GM06990 (cell line): ENCODE measurements at regions not wholly inside any gene's neighbourhood (a gene's known extent, or its start where the extent isn't known, plus 50 kb on each side); places are given as distances from the start of the nearest gene placed in this dataset.

Source experiments
- DNase-seq: peaks from one replicate; pipeline ENCODE4 v3.0.0-alpha.2; 2011; ENCODE audit not compliant: insufficient read length; ENCODE audit errors: extremely low read depth
- H3K27me3 ChIP-seq: replicated peaks from 2 replicates; pipeline ENCODE4 v1.6.0; 2011; ENCODE audit warnings: low read length; ENCODE audit not compliant: control insufficient read depth, insufficient read depth
- H3K36me3 ChIP-seq: 2 replicates; pipeline ENCODE4 v1.5.1; 2011; ENCODE audit warnings: low read length; ENCODE audit not compliant: control insufficient read depth, insufficient read depth
- H3K4me3 ChIP-seq: replicated peaks from 2 replicates; pipeline ENCODE4 v1.5.1; 2011; ENCODE audit warnings: low read depth, mild to moderate bottlenecking, control low read depth, low read length
- TF ChIP-seq, protein P1 (sequence below): IDR thresholded peaks from 2 replicates; pipeline ENCODE4 v1.5.1; 2011; ENCODE audit warnings: low read length, control low read depth, mild to moderate bottlenecking, inconsistent platforms; ENCODE audit not compliant: insufficient read depth, poor library complexity, severe bottlenecking

DNA sequence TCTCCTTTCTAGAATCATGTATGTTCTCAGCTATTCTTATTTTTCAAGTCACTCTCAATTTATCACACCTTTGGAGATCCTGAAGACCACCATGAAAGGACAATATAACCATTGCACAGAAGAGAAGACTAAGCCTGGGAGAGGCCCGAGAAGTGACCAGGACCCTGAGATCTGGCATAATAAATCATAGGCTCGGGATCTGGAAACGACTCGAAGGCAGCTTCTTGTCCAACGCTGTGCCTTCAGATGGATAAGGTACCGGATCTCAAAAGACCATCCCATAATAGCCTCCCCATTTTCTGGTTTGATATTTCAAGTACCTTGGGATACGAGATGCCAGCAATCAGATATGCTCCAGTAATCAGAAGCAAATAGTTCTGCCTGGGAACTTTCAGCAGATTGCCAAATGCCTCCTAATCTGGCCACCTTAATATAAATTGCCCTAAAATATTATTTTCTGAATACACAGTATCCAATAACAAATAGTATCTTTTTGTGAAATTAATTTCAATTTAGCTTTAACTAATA lies 179.2 kb upstream of the ZMIZ1 start:
- H3K27me3 ChIP-seq, result no peaks in the 10 kb centered on the region; the same call in none of the 2 replicates

DNA sequence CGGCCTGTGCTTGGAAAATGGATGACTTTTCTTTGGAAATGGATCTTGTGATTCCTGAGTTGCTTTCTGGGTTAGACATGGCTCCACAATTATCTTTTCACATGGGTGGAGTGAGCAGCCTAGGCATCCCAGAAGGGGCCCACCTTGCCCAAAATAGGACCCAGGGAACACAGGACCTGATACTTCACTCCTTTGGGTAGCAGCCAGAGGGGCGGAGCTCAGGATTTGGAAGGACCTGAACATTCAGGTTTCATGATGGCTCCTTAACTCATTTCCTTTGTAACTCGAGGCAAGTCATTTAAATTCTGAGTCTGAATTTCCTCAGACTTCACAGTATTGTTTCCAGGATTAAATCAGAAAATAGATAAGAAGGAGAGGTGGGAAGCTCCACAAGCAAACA lies 178.3 kb upstream of the ZMIZ1 start:
- H3K4me3 ChIP-seq, result no peak overlapping the region
- H3K36me3 ChIP-seq, result no peaks in the 10 kb centered on the region
- DNase-seq, result no peak
- TF ChIP-seq, protein P1, sequence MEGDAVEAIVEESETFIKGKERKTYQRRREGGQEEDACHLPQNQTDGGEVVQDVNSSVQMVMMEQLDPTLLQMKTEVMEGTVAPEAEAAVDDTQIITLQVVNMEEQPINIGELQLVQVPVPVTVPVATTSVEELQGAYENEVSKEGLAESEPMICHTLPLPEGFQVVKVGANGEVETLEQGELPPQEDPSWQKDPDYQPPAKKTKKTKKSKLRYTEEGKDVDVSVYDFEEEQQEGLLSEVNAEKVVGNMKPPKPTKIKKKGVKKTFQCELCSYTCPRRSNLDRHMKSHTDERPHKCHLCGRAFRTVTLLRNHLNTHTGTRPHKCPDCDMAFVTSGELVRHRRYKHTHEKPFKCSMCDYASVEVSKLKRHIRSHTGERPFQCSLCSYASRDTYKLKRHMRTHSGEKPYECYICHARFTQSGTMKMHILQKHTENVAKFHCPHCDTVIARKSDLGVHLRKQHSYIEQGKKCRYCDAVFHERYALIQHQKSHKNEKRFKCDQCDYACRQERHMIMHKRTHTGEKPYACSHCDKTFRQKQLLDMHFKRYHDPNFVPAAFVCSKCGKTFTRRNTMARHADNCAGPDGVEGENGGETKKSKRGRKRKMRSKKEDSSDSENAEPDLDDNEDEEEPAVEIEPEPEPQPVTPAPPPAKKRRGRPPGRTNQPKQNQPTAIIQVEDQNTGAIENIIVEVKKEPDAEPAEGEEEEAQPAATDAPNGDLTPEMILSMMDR, result no peak
- H3K27me3 ChIP-seq, result no peaks in the 10 kb centered on the region; the same call in none of the 2 replicates

More for the DNA sequence above, 179.2 kb upstream of the ZMIZ1 start:
- DNase-seq, result no peak
- Histone ChIP-seq H3K36me3 (no peaks in the 10 kb centered on the region), H3K4me3 (no peak overlapping the region)
- TF ChIP-seq, protein P1, result no peak

DNA sequence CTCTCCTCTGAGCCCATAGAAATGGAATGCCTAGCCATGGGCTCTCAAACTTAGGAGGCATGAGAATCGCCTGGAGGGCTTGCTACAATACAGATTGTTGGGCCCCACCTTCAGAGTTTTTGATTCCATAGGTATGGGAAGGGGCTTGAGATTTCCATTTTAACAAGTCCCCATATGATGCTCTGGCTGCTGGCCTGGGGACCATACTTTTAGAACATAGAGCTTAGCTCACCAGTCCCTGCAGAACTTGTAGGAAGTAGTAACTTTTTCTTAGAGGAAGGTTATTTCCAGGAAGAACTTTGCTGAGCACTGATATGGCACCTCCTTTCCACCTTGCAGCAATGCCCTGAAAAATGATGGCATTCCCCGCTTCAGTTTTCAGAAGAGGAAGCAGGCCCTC lies 177.0 kb upstream of the ZMIZ1 start:
- Histone ChIP-seq H3K27me3 (no peaks in the 10 kb centered on the region; the same call in none of the 2 replicates), H3K36me3 (no peaks in the 10 kb centered on the region)
- TF ChIP-seq, protein P1, result no peak

DNA sequence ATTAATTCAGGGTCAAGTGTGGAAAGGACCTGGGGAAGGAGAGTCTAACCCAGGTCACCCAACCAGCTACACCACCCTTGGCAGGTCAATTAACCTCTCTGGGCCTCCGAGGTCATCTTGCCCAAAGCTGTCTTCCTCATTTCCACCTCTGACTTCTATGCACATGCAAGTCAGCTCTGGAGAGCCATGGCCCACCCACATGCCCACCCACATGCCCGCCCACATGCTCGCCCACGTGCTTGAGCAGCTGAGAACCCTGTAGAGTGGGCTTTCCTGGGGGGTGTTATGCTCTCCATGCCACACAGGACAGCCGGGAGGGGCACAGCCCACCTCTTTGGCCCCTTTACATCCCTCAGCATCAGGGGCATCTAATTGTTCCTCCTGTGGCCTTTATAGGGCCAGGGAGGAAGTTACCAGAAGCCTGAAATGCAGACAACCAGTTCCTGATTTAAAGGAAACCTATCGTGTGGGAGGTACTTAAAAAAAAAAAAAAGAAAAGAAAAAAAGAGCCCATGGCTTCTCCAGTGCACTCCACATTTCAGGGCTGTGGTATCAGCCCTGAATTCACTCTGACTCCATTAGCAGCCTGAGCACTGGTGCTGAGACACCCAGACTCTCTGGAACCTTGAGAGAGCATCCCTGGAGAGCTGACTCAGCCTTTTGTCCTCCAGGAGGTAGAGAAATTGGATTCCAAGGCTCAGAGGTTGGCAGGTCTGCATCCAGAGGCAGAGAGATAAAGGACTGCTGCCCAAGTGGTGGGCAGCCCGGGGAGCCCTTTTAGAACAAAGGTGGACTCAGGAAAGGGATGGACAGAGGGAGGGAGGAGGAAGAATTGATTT lies 176.2 kb upstream of the ZMIZ1 start:
- Histone ChIP-seq H3K27me3 (no peaks in the 10 kb centered on the region; the same call in none of the 2 replicates), H3K4me3 (no peak overlapping the region), H3K36me3 (no peaks in the 10 kb centered on the region)
- TF ChIP-seq, protein P1, result no peak
- no peak for DNase-seq

More for the DNA sequence above, 177.0 kb upstream of the ZMIZ1 start:
- no peak for DNase-seq
- H3K4me3 ChIP-seq, result no peak overlapping the region

DNA sequence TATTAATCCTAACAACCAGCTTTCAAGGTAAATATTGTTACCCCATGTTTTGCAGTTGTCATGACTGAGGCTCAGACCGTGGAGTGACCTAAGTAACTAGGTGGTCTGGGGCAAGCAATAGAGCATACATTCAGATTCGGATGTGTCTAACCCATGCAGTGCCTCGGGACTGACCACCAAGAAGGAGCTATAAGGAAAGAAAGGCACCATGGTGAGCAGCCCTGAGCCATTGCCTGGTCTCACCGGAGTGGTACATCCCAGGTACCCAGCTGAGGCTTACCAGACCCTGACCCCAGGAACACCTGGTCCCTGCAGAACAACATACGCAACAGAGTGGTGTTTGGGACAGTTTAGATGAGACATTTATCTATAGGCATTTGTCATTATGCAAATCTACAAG lies 175.5 kb upstream of the ZMIZ1 start:
- TF ChIP-seq, protein P1, result no peak
- H3K4me3 ChIP-seq, result no peak overlapping the region
- no peak for DNase-seq
- H3K27me3 ChIP-seq, result no peaks in the 10 kb centered on the region; the same call in none of the 2 replicates
- H3K36me3 ChIP-seq, result no peaks in the 10 kb centered on the region
